PC-3 (cell line): ENCODE measurements at regions not wholly inside any gene's neighbourhood (a gene's known extent, or its start where the extent isn't known, plus 50 kb on each side); places are given as distances from the start of the nearest gene placed in this dataset.

Experiments used
- ATAC-seq: fragments of 200-7000 bp; cut with Tn5 transposase; 2 replicates; pipeline ENCODE4 v1.9.1; 2020; ENCODE audit warnings: mild to moderate bottlenecking, moderate library complexity
- BruUV-seq: library from RNA; stranded (reverse); fragments of 400-500 nt; replicated peaks from 2 replicates; lab custom pipeline; 2021; lab: Mats Ljungman, UMichigan
- CTCF ChIA-PET: fragments of 300-600 bp; sonication (Branson Sonifier 250); formaldehyde crosslinking; loops from one replicate; lab custom pipeline; 2022; ENCODE audit warnings: antibody characterized with exemption; lab: Charles Lee
- POLR2A ChIA-PET: fragments of 300-600 bp; sonication (Branson Sonifier 250); formaldehyde crosslinking; loops from one replicate; lab custom pipeline; 2022; ENCODE audit warnings: antibody characterized with exemption; ENCODE audit not compliant: unreplicated experiment; lab: Charles Lee
- DNase-seq: peaks from one replicate; pipeline ENCODE4 v3.0.0-alpha.2; 2015
- H2AFZ ChIP-seq: fragments of 300-600 bp; sonication (generic); 2 replicates; pipeline ENCODE4 v1.6.0; 2016; ENCODE audit warnings: antibody characterized with exemption, low read length
- H3F3A ChIP-seq: fragments of 300-600 bp; sonication (generic); one replicate; pipeline ENCODE4 v1.6.0; 2017; ENCODE audit warnings: antibody characterized with exemption, low read length, control low read depth, mild to moderate bottlenecking; ENCODE audit not compliant: unreplicated experiment
- H3K27ac ChIP-seq: fragments of 300-600 bp; sonication (generic); 2 replicates; pipeline ENCODE4 v1.5.1; 2016; ENCODE audit warnings: mild to moderate bottlenecking, low read length
- H3K27me3 ChIP-seq: fragments of 300-600 bp; sonication (generic); 2 replicates; pipeline ENCODE4 v1.6.1; 2016; ENCODE audit warnings: low read length, mixed read lengths
- H3K36me3 ChIP-seq: fragments of 300-600 bp; sonication (generic); 2 replicates; pipeline ENCODE4 v1.6.1; 2016; ENCODE audit warnings: low read depth, mixed run types, low read length, mixed read lengths
- H3K4me1 ChIP-seq: fragments of 300-600 bp; sonication (generic); 2 replicates; pipeline ENCODE4 v1.5.1; 2016; ENCODE audit warnings: low read length; ENCODE audit not compliant: insufficient read depth
- H3K4me2 ChIP-seq: fragments of 300-600 bp; sonication (generic); 2 replicates; pipeline ENCODE4 v1.6.0; 2016; ENCODE audit warnings: low read length
- H3K4me3 ChIP-seq: fragments of 300-600 bp; sonication (generic); 2 replicates; pipeline ENCODE4 v1.5.1; 2016; ENCODE audit warnings: mild to moderate bottlenecking, low read length, mixed read lengths
- H3K79me2 ChIP-seq: fragments of 300-600 bp; sonication (generic); 2 replicates; pipeline ENCODE4 v1.6.1; 2017; ENCODE audit warnings: low read length, mixed read lengths
- H3K9ac ChIP-seq: fragments of 300-600 bp; sonication (generic); 2 replicates; pipeline ENCODE4 v1.6.0; 2016; ENCODE audit warnings: mild to moderate bottlenecking, low read length
- H3K9me2 ChIP-seq: fragments of 300-600 bp; sonication (generic); replicated peaks from 2 replicates; pipeline ENCODE4 v1.6.1; 2016; ENCODE audit warnings: mixed run types, low read length, mixed read lengths
- H3K9me3 ChIP-seq: fragments of 300-600 bp; sonication (generic); 2 replicates; pipeline ENCODE4 v1.6.1; 2016; ENCODE audit warnings: low read length, mixed read lengths
- H4K20me1 ChIP-seq: fragments of 300-600 bp; sonication (generic); 2 replicates; pipeline ENCODE4 v1.6.1; 2016; ENCODE audit warnings: low read length, mixed read lengths
- EZH2 ChIP-seq: fragments of 300-600 bp; sonication (generic); IDR thresholded peaks from one replicate; pipeline ENCODE4 v1.6.1; 2017; ENCODE audit warnings: antibody characterized with exemption, mild to moderate bottlenecking, low read length; ENCODE audit not compliant: unreplicated experiment
- EZH2phosphoT487 ChIP-seq: fragments of 300-600 bp; sonication (generic); IDR thresholded peaks from 2 replicates; pipeline ENCODE4 v1.6.1; 2018; ENCODE audit warnings: mild to moderate bottlenecking, antibody characterized with exemption, low read length, borderline replicate concordance
- intact Hi-C: fragments of 100-400 bp; cut with micrococcal nuclease; formaldehyde crosslinking; loops from 2 replicates; pipeline ENCODE4 v1.9.0; 2023
- TF ChIP-seq, protein P1 (sequence below): fragments of 300-600 bp; sonication (generic); conservative IDR thresholded peaks from 2 replicates; pipeline ENCODE4 v1.5.1; 2017; ENCODE audit warnings: antibody characterized with exemption, low read depth, mild to moderate bottlenecking, low read length

DNA sequence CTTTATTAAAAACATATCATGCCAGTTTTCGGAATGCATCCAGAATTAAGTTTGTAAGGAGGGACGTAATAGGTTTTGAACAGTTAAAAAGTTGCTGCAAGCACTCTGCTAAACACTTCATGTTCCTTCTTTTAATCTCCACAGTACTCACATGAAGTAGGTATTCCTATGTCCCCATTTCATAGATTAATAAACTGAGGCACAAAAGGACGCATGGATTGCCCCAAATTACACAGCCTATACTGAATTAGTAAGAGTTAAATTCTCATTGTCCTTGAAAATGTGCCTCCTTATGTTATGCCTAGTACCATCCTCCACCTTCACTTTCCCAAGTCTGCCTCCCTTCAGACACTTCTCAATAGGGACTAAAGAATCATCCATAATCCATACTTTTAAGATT is 358.9 kb upstream of the ATP5MC3 start:
- TF ChIP-seq EZH2 (no peak), EZH2phosphoT487 (no peak)
- TF ChIP-seq, protein P1, sequence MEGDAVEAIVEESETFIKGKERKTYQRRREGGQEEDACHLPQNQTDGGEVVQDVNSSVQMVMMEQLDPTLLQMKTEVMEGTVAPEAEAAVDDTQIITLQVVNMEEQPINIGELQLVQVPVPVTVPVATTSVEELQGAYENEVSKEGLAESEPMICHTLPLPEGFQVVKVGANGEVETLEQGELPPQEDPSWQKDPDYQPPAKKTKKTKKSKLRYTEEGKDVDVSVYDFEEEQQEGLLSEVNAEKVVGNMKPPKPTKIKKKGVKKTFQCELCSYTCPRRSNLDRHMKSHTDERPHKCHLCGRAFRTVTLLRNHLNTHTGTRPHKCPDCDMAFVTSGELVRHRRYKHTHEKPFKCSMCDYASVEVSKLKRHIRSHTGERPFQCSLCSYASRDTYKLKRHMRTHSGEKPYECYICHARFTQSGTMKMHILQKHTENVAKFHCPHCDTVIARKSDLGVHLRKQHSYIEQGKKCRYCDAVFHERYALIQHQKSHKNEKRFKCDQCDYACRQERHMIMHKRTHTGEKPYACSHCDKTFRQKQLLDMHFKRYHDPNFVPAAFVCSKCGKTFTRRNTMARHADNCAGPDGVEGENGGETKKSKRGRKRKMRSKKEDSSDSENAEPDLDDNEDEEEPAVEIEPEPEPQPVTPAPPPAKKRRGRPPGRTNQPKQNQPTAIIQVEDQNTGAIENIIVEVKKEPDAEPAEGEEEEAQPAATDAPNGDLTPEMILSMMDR = no peak
- Histone ChIP-seq H3K4me2 (no peak overlapping the region), H3K27me3 (peaks cover 47% of the 10 kb centered on the region), H3K36me3 (no peaks in the 10 kb centered on the region), H2AFZ (no peak overlapping the region), H3K9ac (no peak overlapping the region), H4K20me1 (no peaks in the 10 kb centered on the region), H3K4me1 (no peaks in the 10 kb centered on the region), H3K4me3 (no peak overlapping the region), H3K79me2 (no peaks in the 10 kb centered on the region), H3K9me3 (no peaks in the 10 kb centered on the region), H3K27ac (no peak overlapping the region), H3F3A (no peaks in the 10 kb centered on the region), H3K9me2 (no peaks in the 10 kb centered on the region)
- ChIA-PET POLR2A (no interaction called here), CTCF (no interaction called here)
- BruUV-seq = no TSS peak
- no peak for DNase-seq
- intact Hi-C loops = no loop called here
- no peak for ATAC-seq

DNA sequence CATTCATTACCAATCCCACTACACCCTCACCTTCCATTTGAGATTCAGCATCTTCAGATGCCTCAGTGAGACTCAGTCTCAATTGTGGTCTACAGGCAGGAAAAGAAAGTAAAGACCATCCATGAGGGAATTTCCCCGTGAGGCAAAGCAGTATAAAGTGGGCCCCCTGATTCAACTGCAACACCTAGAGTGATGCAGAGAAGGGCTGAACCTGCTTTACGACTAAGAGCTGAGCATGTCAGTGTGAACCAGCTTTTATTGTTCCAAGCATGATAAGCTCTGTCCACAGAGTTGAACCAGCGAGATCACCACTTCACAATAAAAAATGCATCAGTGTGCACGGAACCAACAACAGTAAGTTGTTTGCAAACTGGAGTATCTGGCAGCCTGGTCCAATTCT is 357.6 kb upstream of the ATP5MC3 start:
- Histone ChIP-seq H3K4me2 (no peak overlapping the region), H3K9me3 (no peaks in the 10 kb centered on the region), H3K4me3 (no peak overlapping the region), H3K36me3 (no peaks in the 10 kb centered on the region), H4K20me1 (no peaks in the 10 kb centered on the region), H2AFZ (no peak overlapping the region), H3K27ac (no peak overlapping the region), H3K4me1 (no peaks in the 10 kb centered on the region), H3F3A (no peaks in the 10 kb centered on the region), H3K79me2 (no peaks in the 10 kb centered on the region), H3K9me2 (no peaks in the 10 kb centered on the region), H3K9ac (no peak overlapping the region), H3K27me3 (peaks cover 60% of the 10 kb centered on the region)
- DNase-seq (no peak), ATAC-seq (no peak)
- CTCF ChIA-PET = no interaction called here
- intact Hi-C loops = no loop called here
- no TSS peak for BruUV-seq
- POLR2A ChIA-PET = no interaction called here
- TF ChIP-seq EZH2 (no peak), EZH2phosphoT487 (no peak)
- TF ChIP-seq, protein P1 = no peak

GRCh38 chr2:175536059-175536458 is 354.5 kb upstream of the ATP5MC3 start:
- Histone ChIP-seq H3K27me3 (peaks cover 65% of the 10 kb centered on the region), H3K27ac (no peak overlapping the region), H3K79me2 (no peaks in the 10 kb centered on the region), H3K4me2 (no peak overlapping the region), H3K9me3 (no peaks in the 10 kb centered on the region), H4K20me1 (no peaks in the 10 kb centered on the region), H3K36me3 (no peaks in the 10 kb centered on the region), H3K9me2 (no peaks in the 10 kb centered on the region), H3F3A (no peaks in the 10 kb centered on the region), H3K4me1 (no peaks in the 10 kb centered on the region), H3K4me3 (no peak overlapping the region), H3K9ac (no peak overlapping the region), H2AFZ (no peak overlapping the region)
- TF ChIP-seq EZH2phosphoT487 (no peak), EZH2 (no peak)
- TF ChIP-seq, protein P1 = no peak
- CTCF ChIA-PET = no interaction called here
- ATAC-seq (no peak), DNase-seq (no peak)
- intact Hi-C loops = no loop called here
- POLR2A ChIA-PET = no interaction called here
- BruUV-seq = no TSS peak
